ENCODE measurements at regions not wholly inside any gene's neighbourhood (a gene's known extent, or its start where the extent isn't known, plus 50 kb on each side); places are given as distances from the start of the nearest gene placed in this dataset.
"Not testable (repeated sequence)": the region's sequence is repeated elsewhere in the genome, so short reads cannot be mapped to it uniquely, and the experiment has no call there.

GRCh38 chr1:238379446-238379845, 488.7 kb upstream of the ZP4 start:
- not testable (repeated sequence) for DNase-seq (ENCODE audit: low read depth in 2 of 2)

DNA sequence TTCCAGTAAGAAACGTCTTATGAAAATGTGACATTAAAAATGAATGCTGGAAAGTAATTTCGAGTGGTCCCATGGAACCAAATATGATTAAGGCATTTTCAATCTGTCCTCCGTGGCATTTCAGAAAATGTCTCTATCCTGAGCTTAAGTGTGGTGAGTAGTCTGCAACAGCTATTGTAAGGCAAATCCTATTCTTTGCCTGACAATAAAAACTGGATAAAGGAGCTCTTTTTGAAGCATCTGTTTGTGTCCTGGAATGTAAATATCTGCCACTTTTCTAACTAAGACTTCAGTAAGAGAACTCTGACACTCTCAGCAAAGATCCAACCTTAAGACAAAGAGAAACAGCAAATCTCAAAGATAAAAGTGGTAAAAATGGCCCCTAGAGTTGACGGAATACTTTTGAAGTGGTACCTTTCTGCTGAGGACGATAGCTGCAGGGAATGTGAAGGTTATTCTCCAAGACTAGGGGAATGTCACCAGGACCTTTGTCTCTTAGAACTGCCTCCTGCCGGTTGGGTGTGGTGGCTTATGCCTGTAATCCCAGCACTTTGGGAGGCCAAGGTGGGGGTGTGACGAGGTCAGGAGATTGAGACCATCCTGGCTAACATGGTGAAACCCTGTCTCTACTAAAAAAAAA, 486.7 kb upstream of the ZP4 start:
- DNase-seq (ENCODE audit: low read depth in 2 of 2), result no peak

GRCh38 chr1:238370599-238370998, 479.9 kb upstream of the ZP4 start:
- DNase-seq (ENCODE audit: low read depth in 2 of 2), result no peak

- DNase-seq (ENCODE audit: low read depth in 2 of 2), result no peak
These were observed 473.6 kb upstream of the ZP4 start for GRCh38 chr1:238364214-238364892.

DNA sequence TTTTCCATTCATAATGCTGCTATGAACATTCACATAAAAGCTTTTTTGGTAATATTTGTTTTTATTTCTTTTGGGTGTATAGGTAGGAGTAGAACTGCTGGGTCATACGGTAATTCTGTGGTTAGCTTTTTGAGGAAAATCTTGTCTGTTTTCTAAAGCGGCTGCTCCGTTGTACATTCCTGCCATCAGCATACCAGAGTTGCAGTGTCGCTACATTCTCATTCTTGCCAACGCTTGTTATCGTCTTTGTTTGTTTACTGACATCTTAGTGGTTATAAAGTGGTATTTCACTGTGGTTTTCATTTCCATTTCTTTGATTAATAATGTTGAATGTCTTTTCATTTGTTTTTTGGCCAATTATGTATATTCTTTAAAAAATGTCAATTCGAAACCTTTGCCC, 469.8 kb upstream of the ZP4 start:
- no peak for DNase-seq (ENCODE audit: low read depth in 2 of 2)

DNA sequence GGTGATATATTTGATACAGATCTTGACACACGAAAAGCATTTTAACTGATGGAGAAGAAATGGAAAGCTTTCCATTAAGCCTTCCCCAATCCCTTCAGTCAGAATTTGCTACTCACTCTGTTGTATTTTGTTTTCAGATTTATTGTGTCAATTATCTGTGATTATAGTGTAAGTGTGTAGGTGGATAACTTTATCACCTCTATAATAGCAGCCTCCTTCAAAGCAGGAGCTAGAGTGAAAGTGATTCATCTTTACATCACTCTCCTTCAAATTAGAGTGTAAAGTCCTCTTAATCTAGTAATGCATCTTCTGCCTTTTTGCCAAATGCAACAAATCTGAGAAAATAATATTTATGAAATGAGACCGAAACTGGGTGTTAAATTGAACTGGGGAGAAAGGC, 459.7 kb upstream of the ZP4 start:
- DNase-seq (ENCODE audit: low read depth in 2 of 2), result no peak

DNA sequence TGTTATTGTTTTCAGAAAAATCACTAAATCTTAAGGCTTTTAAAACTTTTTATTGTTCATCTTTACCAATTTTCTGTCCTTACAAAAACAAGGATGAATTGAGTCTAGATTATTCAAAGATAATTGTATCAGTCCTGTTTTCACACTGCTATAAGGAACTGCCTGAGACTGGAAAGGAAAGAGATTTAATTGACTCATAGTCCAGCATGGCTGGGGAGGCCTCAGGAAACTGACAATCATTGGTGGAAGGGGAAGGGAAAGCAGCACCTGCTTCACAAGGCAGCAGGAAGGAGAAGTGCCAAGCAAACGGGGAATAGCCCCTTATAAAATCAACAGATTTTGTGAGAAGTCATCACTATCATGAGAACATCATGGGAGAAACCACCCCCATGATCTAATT, 455.6 kb upstream of the ZP4 start:
- DNase-seq (ENCODE audit: low read depth in 2 of 2), result no peak

DNA sequence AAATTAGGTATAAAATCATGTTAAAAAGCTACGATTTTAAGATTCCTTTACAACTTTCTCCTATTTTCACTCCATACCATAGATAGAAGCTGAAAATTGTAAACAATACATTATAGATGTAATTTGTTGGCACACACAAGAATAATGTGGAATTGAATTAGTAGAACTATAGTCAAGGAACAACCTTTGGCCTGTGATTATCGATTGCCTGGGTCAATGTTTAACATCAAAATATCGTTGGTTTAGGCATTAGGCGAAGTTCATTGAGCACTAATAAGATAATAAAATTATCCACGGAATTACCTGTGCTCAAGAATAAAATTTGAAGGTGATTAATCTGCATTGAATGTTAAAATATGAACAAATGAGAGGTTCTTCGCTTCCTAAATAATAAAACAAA, 455.1 kb upstream of the ZP4 start:
- no peak for DNase-seq (ENCODE audit: low read depth in 2 of 2)

DNA sequence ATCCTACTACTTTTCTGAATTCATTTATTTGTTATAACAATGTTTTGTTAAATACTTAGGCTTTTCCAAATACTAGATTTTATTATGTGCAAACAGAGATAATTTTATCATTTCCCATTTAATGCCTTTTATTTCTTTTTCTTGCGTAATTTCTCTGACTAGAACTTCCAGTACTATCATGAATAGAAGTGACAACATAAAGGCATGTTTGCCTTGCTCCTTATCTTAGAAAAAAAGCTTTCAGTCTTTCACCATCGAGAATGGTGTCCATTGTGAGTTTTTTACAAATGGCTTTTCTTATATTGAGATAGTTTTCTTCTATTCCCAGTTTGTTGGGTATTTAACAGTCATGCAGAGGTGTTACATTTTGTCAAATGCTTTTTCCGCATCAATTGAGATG, 453.1 kb upstream of the ZP4 start:
- DNase-seq (ENCODE audit: low read depth in 2 of 2), result no peak

GRCh38 chr1:238341395-238341794, 450.7 kb upstream of the ZP4 start:
- no peak for DNase-seq (ENCODE audit: low read depth in 2 of 2)

DNA sequence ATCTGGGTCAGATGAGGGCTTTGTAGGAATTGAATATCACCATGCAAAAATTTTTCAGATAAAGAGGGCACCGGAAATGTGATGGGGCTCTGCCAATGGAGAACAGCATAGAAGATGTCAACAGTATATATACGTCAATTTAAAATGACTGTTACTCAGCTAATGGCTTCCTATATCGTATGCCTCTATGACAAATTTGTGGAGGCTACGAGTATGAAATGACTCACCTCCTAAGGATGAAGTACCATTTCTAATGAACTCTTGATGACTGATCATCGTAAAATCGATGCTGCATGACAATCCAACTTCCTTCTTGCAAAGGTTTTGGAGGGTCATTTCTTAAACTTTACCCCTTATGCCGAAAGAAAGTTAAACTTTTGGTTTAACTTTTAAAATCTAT, 450.3 kb upstream of the ZP4 start:
- no peak for DNase-seq (ENCODE audit: low read depth in 2 of 2)

- DNase-seq (ENCODE audit: low read depth in 2 of 2), result no peak
These were observed 445.8 kb upstream of the ZP4 start for GRCh38 chr1:238336531-238336930.

- DNase-seq (ENCODE audit: low read depth in 2 of 2), result no peak
These were observed 443.4 kb upstream of the ZP4 start for GRCh38 chr1:238334170-238334569.

DNA sequence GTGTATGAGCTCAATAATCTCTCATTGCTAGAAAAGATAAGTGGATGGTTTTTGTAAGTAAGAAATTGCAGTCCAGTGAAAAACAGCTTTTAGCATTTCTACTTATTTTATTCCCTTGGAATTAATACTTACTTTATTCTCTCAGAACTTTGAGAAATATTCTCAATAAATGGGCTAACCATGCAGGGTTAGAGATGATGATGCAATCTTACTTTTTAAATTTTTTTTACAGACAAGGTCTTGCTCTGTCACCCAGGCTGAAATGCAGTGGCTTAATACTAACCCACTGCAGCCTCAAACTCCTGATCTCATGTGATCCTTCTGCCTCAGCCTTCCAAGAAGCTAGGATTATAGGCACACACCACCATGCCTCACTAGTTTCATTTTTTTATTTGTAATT, 440.8 kb upstream of the ZP4 start:
- no peak for DNase-seq (ENCODE audit: low read depth in 2 of 2)

DNA sequence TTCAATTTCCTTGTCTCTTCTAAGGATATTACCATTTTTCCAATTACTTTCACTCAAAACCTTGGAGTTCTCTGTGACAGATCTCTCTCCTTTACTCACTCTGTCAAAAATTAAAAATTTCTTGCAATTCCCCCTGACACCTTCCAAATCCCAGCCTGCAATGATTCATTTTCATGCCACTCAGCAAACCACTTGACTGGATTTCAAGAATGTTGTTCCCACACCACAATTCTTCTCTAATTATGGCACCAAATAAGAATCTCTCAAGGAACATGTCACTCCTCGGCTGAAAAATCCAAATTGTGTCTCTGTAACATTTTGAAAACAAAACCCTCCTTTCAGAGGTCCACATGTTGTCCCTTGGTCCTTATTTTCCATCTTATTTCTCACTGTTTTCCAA, 438.9 kb upstream of the ZP4 start:
- DNase-seq (ENCODE audit: low read depth in 2 of 2), result no peak

DNA sequence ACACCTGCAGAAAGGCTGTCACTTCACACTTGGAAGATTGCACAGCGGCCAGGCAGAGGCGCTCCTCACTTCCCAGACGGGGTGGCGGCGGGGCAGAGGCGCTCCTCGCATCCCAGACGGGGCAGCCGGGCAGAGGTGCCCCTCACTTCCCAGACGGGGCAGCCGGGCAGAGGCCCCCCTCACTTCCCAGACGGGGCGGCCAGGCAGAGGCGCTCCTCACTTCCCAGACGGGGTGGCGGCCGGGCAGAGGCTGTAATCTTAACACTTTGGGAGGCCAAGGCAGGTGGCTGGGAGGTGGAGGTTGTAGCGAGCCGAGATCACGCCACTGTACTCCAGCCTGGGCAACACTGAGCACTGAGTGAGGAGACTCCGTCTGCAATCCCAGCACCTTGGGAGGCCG, 436.3 kb upstream of the ZP4 start:
- DNase-seq (ENCODE audit: low read depth in 2 of 2), result not testable (repeated sequence)

DNA sequence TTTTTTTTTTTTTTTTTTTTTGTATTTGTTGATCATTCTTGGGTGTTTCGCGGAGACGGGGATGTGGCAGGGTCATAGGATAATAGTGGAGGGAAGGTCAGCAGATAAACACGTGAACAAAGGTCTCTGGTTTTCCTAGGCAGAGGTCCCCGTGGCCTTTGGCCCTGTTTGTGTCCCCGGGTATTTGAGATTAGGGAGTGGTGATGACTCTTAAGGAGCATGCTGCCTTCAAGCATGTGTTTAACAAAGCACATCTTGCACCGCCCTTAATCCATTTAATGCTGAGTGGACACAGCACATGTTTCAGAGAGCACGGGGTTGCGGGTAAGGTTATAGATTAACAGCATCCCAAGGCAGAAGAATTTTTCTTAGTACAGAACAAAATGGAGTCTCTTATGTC, 435.8 kb upstream of the ZP4 start:
- not testable (repeated sequence) for DNase-seq (ENCODE audit: low read depth in 2 of 2)

DNA sequence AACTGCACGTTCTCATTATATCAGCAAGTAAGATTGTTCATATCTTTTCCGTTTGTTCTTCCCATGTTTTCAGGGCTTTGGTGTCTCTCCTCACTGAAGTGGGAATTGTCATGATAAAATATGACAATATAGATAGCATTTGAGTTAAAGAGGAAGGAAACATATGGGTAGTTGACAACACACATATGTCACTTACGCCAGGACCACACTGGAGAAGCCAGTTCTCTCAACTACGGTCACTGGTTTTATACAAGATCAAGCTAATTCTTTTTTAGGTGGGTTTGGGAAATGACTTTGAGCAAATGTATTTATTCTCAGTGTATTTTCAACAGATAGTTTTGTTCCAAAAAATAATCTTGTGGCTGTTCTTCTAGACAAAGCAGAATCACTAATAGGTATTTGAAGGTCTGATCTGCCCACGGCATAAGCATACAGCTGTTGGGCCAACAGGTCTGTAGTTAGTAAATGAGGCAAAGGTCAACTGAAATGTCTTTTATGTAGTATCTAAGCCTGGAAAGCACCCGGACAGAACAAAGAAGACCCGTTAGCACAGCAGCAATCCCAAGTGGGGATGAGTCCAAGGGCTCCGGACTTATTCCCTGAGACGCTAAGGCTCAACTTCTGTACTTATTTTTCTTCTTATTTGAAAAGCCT, 433.6 kb upstream of the ZP4 start:
- DNase-seq (ENCODE audit: low read depth in 2 of 2), result no peak

- no peak for DNase-seq (ENCODE audit: low read depth in 2 of 2)
These were observed 432.8 kb upstream of the ZP4 start for GRCh38 chr1:238323490-238323889.

DNA sequence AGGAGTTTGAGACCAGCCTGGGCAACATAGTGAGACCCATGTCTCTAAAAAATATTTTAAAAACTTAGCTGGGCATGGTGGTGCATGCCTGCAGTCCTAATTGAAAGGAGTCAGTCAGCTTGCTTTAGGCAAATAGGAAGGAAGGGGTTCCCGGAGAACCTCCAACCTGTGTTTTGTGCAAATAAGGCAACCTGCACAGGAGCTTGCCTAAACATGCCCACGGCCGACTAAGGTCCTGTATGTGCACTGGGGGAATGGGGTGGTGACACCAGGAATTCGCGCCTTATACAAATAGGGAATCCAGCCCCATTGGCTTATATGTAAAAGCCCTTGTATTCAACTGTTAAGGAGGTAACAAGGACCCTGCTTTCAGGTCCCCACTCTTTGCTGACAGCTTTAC, 429.2 kb upstream of the ZP4 start:
- no peak for DNase-seq (ENCODE audit: low read depth in 2 of 2)

GRCh38 chr1:238318294-238319110, 427.8 kb upstream of the ZP4 start:
- no peak for DNase-seq (ENCODE audit: low read depth in 2 of 2)

- DNase-seq (ENCODE audit: low read depth in 2 of 2), result no peak
These were observed 422.2 kb upstream of the ZP4 start for GRCh38 chr1:238312969-238313368.

DNA sequence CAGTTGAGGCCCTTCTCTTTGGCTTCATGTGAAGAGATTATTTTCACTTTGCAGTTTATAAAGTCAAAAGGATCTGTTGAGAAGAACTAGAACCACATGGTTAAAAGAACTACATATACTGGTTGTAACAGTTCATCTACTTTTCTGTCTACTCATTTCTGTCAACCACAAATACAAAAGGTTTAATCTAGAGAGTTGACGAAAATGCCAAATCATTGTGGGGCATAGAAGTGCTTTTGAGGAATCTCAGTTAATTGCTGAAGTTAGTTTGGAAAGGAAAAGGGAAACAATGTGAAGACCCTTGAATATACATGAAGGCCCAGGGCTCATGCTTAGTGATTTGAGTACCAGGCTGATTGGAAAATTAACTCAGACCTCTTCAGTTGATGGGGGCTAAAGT, 415.7 kb upstream of the ZP4 start:
- no peak for DNase-seq (ENCODE audit: low read depth in 2 of 2)

Data from fibroblast of skin of left biceps (primary cell).